SK-N-SH (cell line): ENCODE measurements at regions not wholly inside any gene's neighbourhood (a gene's known extent, or its start where the extent isn't known, plus 50 kb on each side); places are given as distances from the start of the nearest gene placed in this dataset.

Experiments
- CTCF ChIA-PET: fragments of 300-600, 350-600 bp; formaldehyde crosslinking; extraction: SDS; loops from one replicate; lab custom pipeline; 2021; lab: Yijun Ruan, JAX
- POLR2A ChIA-PET: fragments of 350-600 bp; sonication (Branson Sonifier 250); formaldehyde crosslinking; extraction: SDS; loops from one replicate; lab custom pipeline; 2020; ENCODE audit warnings: antibody characterized with exemption, inconsistent platforms; lab: Yijun Ruan, JAX
- DNase-seq: peaks from one replicate; pipeline ENCODE4 v3.0.0; 2012
- H2AFZ ChIP-seq: fragments of 200-600 bp; sonication (generic); 2 replicates; pipeline ENCODE4 v1.8.1; 2016; ENCODE audit warnings: antibody characterized with exemption, mild to moderate bottlenecking, low read depth
- H3F3A ChIP-seq: fragments of 200-600 bp; sonication (generic); replicated peaks from 2 replicates; pipeline ENCODE3; 2016; ENCODE audit warnings: antibody characterized with exemption, mild to moderate bottlenecking; ENCODE audit not compliant: insufficient read depth
- H3K27ac ChIP-seq, 2 experiments: fragments of 200-500 bp in 1 of 2; fragments of 200-600 bp in 1 of 2; sonication (Bioruptor generic) in 1 of 2; sonication (generic), shearing (Covaris generic) in 1 of 2; 2 replicates each; pipeline versions ENCODE4 v1.5.1 to v1.6.1; 2014 to 2016; ENCODE audit warnings: low read depth in 2 of 2, inconsistent platforms in 1 of 2, low read length in 1 of 2, mild to moderate bottlenecking in 1 of 2, mixed read lengths in 1 of 2
- H3K27me3 ChIP-seq: fragments of 200-600 bp; sonication (generic), shearing (Covaris generic); 2 replicates; pipeline ENCODE4 v1.6.1; 2016; ENCODE audit warnings: mixed run types; ENCODE audit not compliant: insufficient read depth
- H3K36me3 ChIP-seq, 2 experiments: fragments of 200-500 bp in 1 of 2; fragments of 200-600 bp in 1 of 2; sonication (Bioruptor generic) in 1 of 2; sonication (generic) in 1 of 2; replicated peaks in 1 of 2; 2 replicates each; pipeline versions ENCODE3 to v1.5.1; 2014 to 2016; ENCODE audit warnings: low read length in 1 of 2, mild to moderate bottlenecking in 1 of 2; ENCODE audit not compliant: insufficient read depth in 2 of 2, control insufficient read depth in 1 of 2
- H3K4me1 ChIP-seq, 2 experiments: fragments of 200-500 bp in 1 of 2; fragments of 200-600 bp in 1 of 2; sonication (Bioruptor generic) in 1 of 2; sonication (generic), shearing (Covaris generic) in 1 of 2; 2 replicates each; pipeline versions ENCODE4 v1.5.1 to v1.6.1; 2014 to 2016; ENCODE audit warnings: low read depth in 1 of 2, low read length in 1 of 2, mixed run types in 1 of 2; ENCODE audit not compliant: insufficient read depth in 2 of 2, control insufficient read depth in 1 of 2
- H3K4me2 ChIP-seq: fragments of 200-600 bp; sonication (generic), shearing (Covaris generic); 2 replicates; pipeline ENCODE4 v1.6.1; 2017; ENCODE audit warnings: mixed run types
- H3K4me3 ChIP-seq, 2 experiments: fragments of 200-500 bp in 1 of 2; fragments of 200-600 bp in 1 of 2; sonication (Bioruptor generic) in 1 of 2; sonication (generic), shearing (Covaris generic) in 1 of 2; 2 replicates each; pipeline versions ENCODE4 v1.5.1 to v1.8.1; 2014 to 2016; ENCODE audit warnings: low read depth in 2 of 2, inconsistent platforms in 1 of 2, low read length in 1 of 2, mild to moderate bottlenecking in 1 of 2, mixed read lengths in 1 of 2, moderate library complexity in 1 of 2
- H3K79me2 ChIP-seq: fragments of 200-600 bp; sonication (generic); 2 replicates; pipeline ENCODE4 v1.8.1; 2017; ENCODE audit warnings: mild to moderate bottlenecking; ENCODE audit not compliant: insufficient read depth
- H3K9ac ChIP-seq: fragments of 200-600 bp; sonication (generic); 2 replicates; pipeline ENCODE4 v1.6.1; 2017; ENCODE audit warnings: mixed run types
- H3K9me2 ChIP-seq: fragments of 200-600 bp; sonication (generic); 2 replicates; pipeline ENCODE4 v1.6.1; 2017; ENCODE audit warnings: mixed run types
- H3K9me3 ChIP-seq: fragments of 200-600 bp; sonication (generic); 2 replicates; pipeline ENCODE4 v1.6.1; 2017; ENCODE audit warnings: mixed run types, mild to moderate bottlenecking, moderate library complexity
- H4K20me1 ChIP-seq: fragments of 200-600 bp; sonication (generic); 2 replicates; pipeline ENCODE4 v1.6.1; 2017; ENCODE audit warnings: mild to moderate bottlenecking, mixed run types; ENCODE audit not compliant: insufficient read depth
- CHD2 ChIP-seq: fragments of 150-350 bp; IDR thresholded peaks from 2 replicates; pipeline ENCODE4 v1.6.1; 2018; ENCODE audit warnings: low read length; ENCODE audit not compliant: partially characterized antibody
- ELF1 ChIP-seq: IDR thresholded peaks from 2 replicates; pipeline ENCODE4 v1.4.0; 2012
- EP300 ChIP-seq, 2 experiments: IDR thresholded peaks; 2 replicates each; pipeline versions ENCODE4 v1.4.0 to v1.6.1; 2012; ENCODE audit warnings: borderline replicate concordance in 1 of 2, low read depth in 1 of 2, low read length in 1 of 2
- EZH2phosphoT487 ChIP-seq: fragments of 200-600 bp; sonication (generic); IDR thresholded peaks from 2 replicates; pipeline ENCODE4 v1.6.1; 2017; ENCODE audit warnings: low read depth, mixed run types, mild to moderate bottlenecking, antibody characterized with exemption, moderate library complexity, borderline replicate concordance
- FOXM1 ChIP-seq: IDR thresholded peaks from 2 replicates; pipeline ENCODE4 v1.4.0; 2012; ENCODE audit warnings: low read depth, mild to moderate bottlenecking
- GATA2 ChIP-seq: sonication (generic); formaldehyde crosslinking; IDR thresholded peaks from 2 replicates; pipeline ENCODE4 v1.5.0; 2020; ENCODE audit warnings: mild to moderate bottlenecking, missing genetic modification reagents
- NRF1 ChIP-seq: IDR thresholded peaks from 2 replicates; pipeline ENCODE4 v1.6.1; 2012; ENCODE audit warnings: low read depth, mild to moderate bottlenecking, low read length
- POLR2AphosphoS5 ChIP-seq: IDR thresholded peaks from 2 replicates; pipeline ENCODE4 v1.6.1; 2012; ENCODE audit warnings: low read depth, low read length
- RAD21 ChIP-seq: IDR thresholded peaks from 2 replicates; pipeline ENCODE4 v1.6.1; 2012; ENCODE audit warnings: mild to moderate bottlenecking, low read length
- RCOR1 ChIP-seq: fragments of 150-350 bp; IDR thresholded peaks from 2 replicates; pipeline ENCODE4 v1.6.1; 2017; ENCODE audit warnings: antibody characterized with exemption, low read length
- RXRA ChIP-seq: IDR thresholded peaks from 2 replicates; pipeline ENCODE4 v1.4.0; 2012; ENCODE audit warnings: low read depth, mild to moderate bottlenecking, borderline replicate concordance
- WGBS: methylation state at CpG from one replicate; pipeline ENCODE4 v1.1.6; 2017; ENCODE audit warnings: low lambda C conversion rate; 5-methylcytosine and 5-hydroxymethylcytosine counted together
- TF ChIP-seq, protein P1 (sequence below): IDR thresholded peaks from 2 replicates; pipeline ENCODE4 v1.4.0; 2012; ENCODE audit warnings: low read depth, borderline replicate concordance
- TF ChIP-seq, protein P2 (sequence below): IDR thresholded peaks from 2 replicates; pipeline ENCODE4 v1.4.0; 2012; ENCODE audit warnings: low read depth, borderline replicate concordance

GRCh38 chr4:179738822-179739221 is 2296.6 kb upstream of the AGA start:
- H4K20me1 ChIP-seq, result no peaks in the 10 kb centered on the region
- WGBS, result 8% methylated on average over 3 of the region's 3 CpGs
- H3F3A ChIP-seq, result no peaks in the 10 kb centered on the region
- DNase-seq, result no peak
- no peaks in the 10 kb centered on the region for H3K9me2 ChIP-seq
- no peaks in the 10 kb centered on the region; the same call in 1 of the 2 replicates for H3K27me3 ChIP-seq
- TF ChIP-seq, protein P1, sequence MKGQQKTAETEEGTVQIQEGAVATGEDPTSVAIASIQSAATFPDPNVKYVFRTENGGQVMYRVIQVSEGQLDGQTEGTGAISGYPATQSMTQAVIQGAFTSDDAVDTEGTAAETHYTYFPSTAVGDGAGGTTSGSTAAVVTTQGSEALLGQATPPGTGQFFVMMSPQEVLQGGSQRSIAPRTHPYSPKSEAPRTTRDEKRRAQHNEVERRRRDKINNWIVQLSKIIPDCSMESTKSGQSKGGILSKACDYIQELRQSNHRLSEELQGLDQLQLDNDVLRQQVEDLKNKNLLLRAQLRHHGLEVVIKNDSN, result no peak
- TF ChIP-seq GATA2 (no peak), ELF1 (no peak), RCOR1 (no peak), RXRA (no peak), CHD2 (no peak), NRF1 (no peak), FOXM1 (no peak), EP300 (IDR thresholded peaks at IDR 0.05; ENCODE audit: borderline replicate concordance in 1 of 2, low read depth in 1 of 2, low read length in 1 of 2) (no peak), POLR2AphosphoS5 (no peak), EZH2phosphoT487 (no peak), RAD21 (no peak)
- TF ChIP-seq, all 33 proteins: peak for 0
- Histone ChIP-seq H2AFZ (no peak overlapping the region), H3K27ac (no peak overlapping the region), H3K36me3 (no peaks in the 10 kb centered on the region), H3K9me3 (no peaks in the 10 kb centered on the region), H3K79me2 (no peaks in the 10 kb centered on the region), H3K9ac (no peak overlapping the region), H3K4me3 (no peak overlapping the region), H3K4me1 (no peaks in the 10 kb centered on the region), H3K4me2 (no peak overlapping the region)
- CTCF ChIA-PET, result no interaction called here
- POLR2A ChIA-PET, result no interaction called here

- H3K4me1 ChIP-seq, result no peaks in the 10 kb centered on the region
- no peak for DNase-seq
- ChIA-PET POLR2A (no interaction called here), CTCF (no interaction called here)
- no peak overlapping the region for H2AFZ ChIP-seq
- TF ChIP-seq, protein P2, sequence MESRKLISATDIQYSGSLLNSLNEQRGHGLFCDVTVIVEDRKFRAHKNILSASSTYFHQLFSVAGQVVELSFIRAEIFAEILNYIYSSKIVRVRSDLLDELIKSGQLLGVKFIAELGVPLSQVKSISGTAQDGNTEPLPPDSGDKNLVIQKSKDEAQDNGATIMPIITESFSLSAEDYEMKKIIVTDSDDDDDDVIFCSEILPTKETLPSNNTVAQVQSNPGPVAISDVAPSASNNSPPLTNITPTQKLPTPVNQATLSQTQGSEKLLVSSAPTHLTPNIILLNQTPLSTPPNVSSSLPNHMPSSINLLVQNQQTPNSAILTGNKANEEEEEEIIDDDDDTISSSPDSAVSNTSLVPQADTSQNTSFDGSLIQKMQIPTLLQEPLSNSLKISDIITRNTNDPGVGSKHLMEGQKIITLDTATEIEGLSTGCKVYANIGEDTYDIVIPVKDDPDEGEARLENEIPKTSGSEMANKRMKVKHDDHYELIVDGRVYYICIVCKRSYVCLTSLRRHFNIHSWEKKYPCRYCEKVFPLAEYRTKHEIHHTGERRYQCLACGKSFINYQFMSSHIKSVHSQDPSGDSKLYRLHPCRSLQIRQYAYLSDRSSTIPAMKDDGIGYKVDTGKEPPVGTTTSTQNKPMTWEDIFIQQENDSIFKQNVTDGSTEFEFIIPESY, result no peak
- TF ChIP-seq, all 33 proteins: peak for 0
- Histone ChIP-seq H4K20me1 (no peaks in the 10 kb centered on the region), H3K27me3 (no peaks in the 10 kb centered on the region), H3K4me2 (no peak overlapping the region), H3K9ac (no peak overlapping the region), H3F3A (no peaks in the 10 kb centered on the region), H3K27ac (no peak overlapping the region), H3K4me3 (no peak overlapping the region), H3K9me2 (no peaks in the 10 kb centered on the region), H3K9me3 (no peaks in the 10 kb centered on the region), H3K36me3 (no peaks in the 10 kb centered on the region), H3K79me2 (no peaks in the 10 kb centered on the region)
- WGBS, result 8% methylated on average over 4 of the region's 4 CpGs
Measured at GRCh38 chr4:179747218-179747910, 2305.1 kb upstream of the AGA start.
